ENCODE measurements at regions not wholly inside any gene's neighbourhood (a gene's known extent, or its start where the extent isn't known, plus 50 kb on each side); places are given as distances from the start of the nearest gene placed in this dataset.

- TF ChIP-seq CTCF (IDR thresholded peaks at IDR 0.05; ENCODE audit: insufficient read depth, low read length, poor library complexity, severe bottlenecking) (no peak), EZH2phosphoT487 (conservative IDR thresholded peaks at IDR 0.05; ENCODE audit: low read length) (no peak)
Measured at GRCh38 chr2:204239411-204240165, 303.0 kb downstream of the ICOS start.
